Thyroid gland (tissue), 4 donors: ENCODE measurements at regions not wholly inside any gene's neighbourhood (a gene's known extent, or its start where the extent isn't known, plus 50 kb on each side); places are given as distances from the start of the nearest gene placed in this dataset.

Experiments
- POLR2A ChIP-seq, 2 donors: fragments of 450-650 bp; IDR thresholded peaks; one replicate each; pipeline ENCODE4 v1.6.1; 2017; ENCODE audit warnings: antibody characterized with exemption in 2 of 2, mild to moderate bottlenecking in 2 of 2, moderate library complexity in 1 of 2
- TF ChIP-seq, protein P1 (sequence below), 6 experiments: fragments of 200-600 bp in 3 of 6; fragments of 450-650 bp in 3 of 6; sonication (generic) in 3 of 6; IDR thresholded peaks; one replicate each; pipeline ENCODE4 v1.5.1; 2016 to 2019; ENCODE audit warnings: antibody characterized with exemption in 6 of 6, mild to moderate bottlenecking in 2 of 6, inconsistent platforms in 1 of 6, moderate library complexity in 1 of 6

- TF ChIP-seq, protein P1, sequence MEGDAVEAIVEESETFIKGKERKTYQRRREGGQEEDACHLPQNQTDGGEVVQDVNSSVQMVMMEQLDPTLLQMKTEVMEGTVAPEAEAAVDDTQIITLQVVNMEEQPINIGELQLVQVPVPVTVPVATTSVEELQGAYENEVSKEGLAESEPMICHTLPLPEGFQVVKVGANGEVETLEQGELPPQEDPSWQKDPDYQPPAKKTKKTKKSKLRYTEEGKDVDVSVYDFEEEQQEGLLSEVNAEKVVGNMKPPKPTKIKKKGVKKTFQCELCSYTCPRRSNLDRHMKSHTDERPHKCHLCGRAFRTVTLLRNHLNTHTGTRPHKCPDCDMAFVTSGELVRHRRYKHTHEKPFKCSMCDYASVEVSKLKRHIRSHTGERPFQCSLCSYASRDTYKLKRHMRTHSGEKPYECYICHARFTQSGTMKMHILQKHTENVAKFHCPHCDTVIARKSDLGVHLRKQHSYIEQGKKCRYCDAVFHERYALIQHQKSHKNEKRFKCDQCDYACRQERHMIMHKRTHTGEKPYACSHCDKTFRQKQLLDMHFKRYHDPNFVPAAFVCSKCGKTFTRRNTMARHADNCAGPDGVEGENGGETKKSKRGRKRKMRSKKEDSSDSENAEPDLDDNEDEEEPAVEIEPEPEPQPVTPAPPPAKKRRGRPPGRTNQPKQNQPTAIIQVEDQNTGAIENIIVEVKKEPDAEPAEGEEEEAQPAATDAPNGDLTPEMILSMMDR (IDR thresholded peaks at IDR 0.05): no peak
- no peak for TF ChIP-seq POLR2A (IDR thresholded peaks at IDR 0.05)
Observed at GRCh38 chr2:60219536-60219935, 333.9 kb downstream of the BCL11A start.
